Lower leg skin (tissue), 4 donors: ENCODE measurements at regions not wholly inside any gene's neighbourhood (a gene's known extent, or its start where the extent isn't known, plus 50 kb on each side); places are given as distances from the start of the nearest gene placed in this dataset.
"Not testable (repeated sequence)": the region's sequence is repeated elsewhere in the genome, so short reads cannot be mapped to it uniquely, and the experiment has no call there.

Source experiments
- DNase-seq, 2 donors: peaks; one replicate each; pipeline ENCODE4 v3.0.0-alpha.2; 2019; ENCODE audit warnings: low spot score in 2 of 2
- H3K4me3 ChIP-seq: fragments of 200-600 bp; sonication (generic); 2 replicates; pipeline ENCODE4 v1.5.1; 2017; ENCODE audit warnings: mild to moderate bottlenecking, low read depth; ENCODE audit not compliant: poor library complexity, severe bottlenecking
- POLR2A ChIP-seq, 2 donors: fragments of 450-650 bp; IDR thresholded peaks; one replicate each; pipeline ENCODE4 v1.6.1; 2016 to 2017; ENCODE audit warnings: antibody characterized with exemption in 2 of 2, mild to moderate bottlenecking in 1 of 2, moderate library complexity in 1 of 2
- WGBS, 2 donors: methylation state at CpG; one replicate each; pipeline ENCODE4 v1.1.5; 2018; 5-methylcytosine and 5-hydroxymethylcytosine counted together
- intact Hi-C: fragments of 100-400 bp; cut with DNase I; formaldehyde crosslinking; loops from one replicate; pipeline ENCODE4 v1.15.0; 2023; ENCODE audit warnings: low total_unique reads
- TF ChIP-seq, protein P1 (sequence below), 3 donors: fragments of 450-650 bp; IDR thresholded peaks; one replicate each; pipeline ENCODE4 v1.5.1; 2016; ENCODE audit warnings: antibody characterized with exemption in 3 of 3, mild to moderate bottlenecking in 3 of 3, moderate library complexity in 2 of 3

DNA sequence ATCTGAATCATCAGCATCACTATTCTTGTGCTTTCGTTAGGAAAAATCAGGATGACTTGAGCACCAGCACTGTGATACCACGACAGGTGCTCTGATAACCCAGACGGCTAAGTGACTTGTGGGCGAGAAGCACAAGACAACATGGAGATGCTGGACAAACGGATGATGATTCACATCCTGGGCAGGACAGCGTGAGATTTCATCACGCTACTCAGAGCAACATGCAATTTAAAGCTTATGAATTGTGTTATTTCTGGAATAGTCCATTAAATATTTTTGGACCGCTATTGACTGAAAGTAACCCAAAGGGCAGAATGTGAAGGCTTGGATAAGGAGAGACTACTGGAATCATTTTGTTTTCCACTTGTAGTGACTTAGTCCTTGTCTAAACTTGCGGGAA lies 114.8 kb upstream of the DAPK1 start:
- H3K4me3 ChIP-seq = no peak overlapping the region
- no peak for DNase-seq
- TF ChIP-seq, protein P1, sequence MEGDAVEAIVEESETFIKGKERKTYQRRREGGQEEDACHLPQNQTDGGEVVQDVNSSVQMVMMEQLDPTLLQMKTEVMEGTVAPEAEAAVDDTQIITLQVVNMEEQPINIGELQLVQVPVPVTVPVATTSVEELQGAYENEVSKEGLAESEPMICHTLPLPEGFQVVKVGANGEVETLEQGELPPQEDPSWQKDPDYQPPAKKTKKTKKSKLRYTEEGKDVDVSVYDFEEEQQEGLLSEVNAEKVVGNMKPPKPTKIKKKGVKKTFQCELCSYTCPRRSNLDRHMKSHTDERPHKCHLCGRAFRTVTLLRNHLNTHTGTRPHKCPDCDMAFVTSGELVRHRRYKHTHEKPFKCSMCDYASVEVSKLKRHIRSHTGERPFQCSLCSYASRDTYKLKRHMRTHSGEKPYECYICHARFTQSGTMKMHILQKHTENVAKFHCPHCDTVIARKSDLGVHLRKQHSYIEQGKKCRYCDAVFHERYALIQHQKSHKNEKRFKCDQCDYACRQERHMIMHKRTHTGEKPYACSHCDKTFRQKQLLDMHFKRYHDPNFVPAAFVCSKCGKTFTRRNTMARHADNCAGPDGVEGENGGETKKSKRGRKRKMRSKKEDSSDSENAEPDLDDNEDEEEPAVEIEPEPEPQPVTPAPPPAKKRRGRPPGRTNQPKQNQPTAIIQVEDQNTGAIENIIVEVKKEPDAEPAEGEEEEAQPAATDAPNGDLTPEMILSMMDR (IDR thresholded peaks at IDR 0.05) = no peak
- TF ChIP-seq POLR2A (IDR thresholded peaks at IDR 0.05) = no peak
- 58 to 66% methylated on average over 9 of the region's 9 CpGs for WGBS, 2 donors
- intact Hi-C loops = no loop called here

DNA sequence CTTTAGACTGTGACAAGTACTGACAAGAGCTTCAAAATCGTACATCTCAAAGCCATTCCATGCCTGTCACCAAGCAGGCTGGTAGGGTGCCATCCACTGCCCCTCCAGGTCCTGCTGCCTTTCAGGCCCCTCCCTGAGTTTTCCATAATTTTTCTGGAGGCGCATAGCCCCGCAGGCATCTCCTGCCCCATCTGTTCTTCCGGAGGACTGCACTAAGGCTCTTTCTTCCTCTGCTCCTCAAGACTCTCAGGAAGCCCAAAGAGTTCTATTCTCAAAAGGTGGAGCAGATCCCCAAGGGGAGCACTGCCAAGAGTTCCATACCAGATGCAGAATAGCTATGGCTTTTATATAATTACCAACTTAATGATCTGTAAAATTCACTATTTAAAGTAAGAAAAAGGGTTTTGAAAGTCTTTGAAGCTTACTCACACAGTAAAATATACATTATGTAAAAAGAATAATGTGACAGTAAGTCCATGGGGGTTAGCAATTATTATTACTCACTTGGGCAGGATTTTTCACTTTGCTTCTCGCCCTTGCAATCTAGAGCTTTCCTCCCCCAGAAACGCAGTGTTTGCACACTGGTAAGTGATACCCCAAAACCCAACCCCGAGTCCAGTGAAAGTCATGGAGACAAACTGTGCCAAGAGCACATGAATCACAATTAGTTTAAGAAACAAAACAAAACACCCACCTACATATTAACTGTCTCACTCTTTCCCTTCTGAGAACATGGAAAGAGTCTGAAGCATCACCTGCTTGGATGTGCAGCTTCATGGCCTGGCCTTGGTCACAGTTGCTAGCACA lies 114.1 kb upstream of the DAPK1 start:
- no peak for TF ChIP-seq POLR2A (IDR thresholded peaks at IDR 0.05)
- TF ChIP-seq, protein P1 (IDR thresholded peaks at IDR 0.05) = no peak
- no peak overlapping the region for H3K4me3 ChIP-seq
- WGBS, 2 donors = 71 to 79% methylated on average over 7 of the region's 7 CpGs
- DNase-seq = no peak
- intact Hi-C loops = no loop called here

DNA sequence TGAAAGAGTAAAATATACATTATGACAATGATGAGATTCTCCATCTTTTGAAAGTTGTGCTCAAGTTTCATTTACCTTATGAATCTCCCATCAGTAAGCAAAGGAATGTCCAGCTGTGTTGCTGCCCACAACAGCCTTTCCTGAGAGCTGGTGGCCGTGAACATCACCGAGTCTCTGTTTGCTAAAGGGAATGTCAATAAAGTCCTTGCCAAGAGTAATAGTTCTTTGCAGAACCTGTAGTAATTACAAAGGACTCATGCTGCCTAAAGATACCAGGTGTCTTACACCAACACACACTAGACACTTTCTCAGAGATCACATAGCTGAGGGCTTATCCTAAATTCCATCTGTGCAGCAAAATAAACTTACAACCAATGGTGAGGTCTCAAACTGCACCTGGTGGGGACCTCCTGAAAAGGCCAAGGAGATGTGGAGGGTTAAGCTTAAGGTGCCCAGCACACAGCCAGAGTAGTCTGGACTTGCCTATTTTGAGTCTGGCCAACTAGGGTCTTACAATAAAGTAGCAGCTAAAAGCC lies 111.1 kb upstream of the DAPK1 start:
- 55 to 75% methylated on average over 2 of the region's 2 CpGs for WGBS, 2 donors
- TF ChIP-seq, protein P1 (IDR thresholded peaks at IDR 0.05) = no peak
- no peak for TF ChIP-seq POLR2A (IDR thresholded peaks at IDR 0.05)
- intact Hi-C loops = no loop called here
- no peak for DNase-seq
- H3K4me3 ChIP-seq = no peak overlapping the region

DNA sequence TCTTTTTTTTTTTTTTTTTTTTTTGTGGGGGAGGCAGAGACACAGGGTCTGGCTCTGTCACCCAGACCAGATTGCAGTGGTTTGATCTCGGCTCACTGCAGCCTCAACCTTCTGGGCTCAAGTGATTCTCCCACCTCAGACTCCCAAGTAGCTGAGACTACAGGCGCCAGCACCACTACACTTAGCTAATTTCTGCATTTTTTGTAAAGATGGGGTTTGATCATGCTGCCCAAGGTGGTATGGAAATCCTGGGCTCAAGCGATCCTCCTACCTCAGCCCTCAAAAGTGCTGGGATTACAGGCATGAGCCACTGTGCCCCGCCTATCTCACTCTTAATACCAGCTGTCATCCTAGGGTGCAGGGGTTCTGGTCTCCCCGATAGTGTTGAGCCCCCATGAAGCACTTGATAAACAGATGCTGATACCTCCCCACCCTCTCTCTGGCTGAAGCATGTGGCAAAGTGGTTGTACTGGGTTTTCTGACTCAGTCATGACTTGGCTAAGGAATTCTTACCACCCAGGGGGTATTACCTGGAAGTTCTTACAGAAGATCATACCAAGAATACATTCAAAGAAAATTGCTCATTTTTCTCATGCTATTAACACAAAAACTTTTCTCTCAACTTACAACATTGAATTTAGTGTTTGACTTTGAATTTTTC lies 110.2 kb upstream of the DAPK1 start:
- 87 to 90% methylated on average over 5 of the region's 5 CpGs for WGBS, 2 donors
- TF ChIP-seq POLR2A (IDR thresholded peaks at IDR 0.05) = no peak
- TF ChIP-seq, protein P1 (IDR thresholded peaks at IDR 0.05) = no peak
- intact Hi-C loops = no loop called here
- no peak for DNase-seq
- no peak overlapping the region for H3K4me3 ChIP-seq

DNA sequence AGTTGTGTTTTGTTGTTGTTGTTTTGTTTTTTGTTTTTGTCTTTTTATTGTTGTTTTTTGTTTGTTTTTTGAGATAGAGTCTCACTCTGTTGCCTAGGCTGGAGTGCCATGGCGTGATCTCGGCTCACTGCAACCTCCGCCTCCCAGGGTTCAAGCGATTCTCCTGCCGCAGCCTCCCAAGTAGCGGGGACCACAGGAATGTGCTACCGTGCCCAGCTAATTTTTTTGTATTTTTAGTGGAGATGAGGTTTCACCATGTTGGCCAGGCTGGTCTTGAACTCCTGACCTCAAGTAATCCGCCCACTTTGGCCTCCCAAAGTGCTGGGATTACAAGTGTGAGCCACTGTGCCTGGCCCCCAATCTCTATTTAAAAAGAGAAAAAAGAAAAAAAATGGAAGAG lies 109.0 kb upstream of the DAPK1 start:
- DNase-seq, H3K4me3 ChIP-seq, intact Hi-C loops: not testable (repeated sequence)
- 83 to 91% methylated on average over 8 of the region's 8 CpGs for WGBS, 2 donors

DNA sequence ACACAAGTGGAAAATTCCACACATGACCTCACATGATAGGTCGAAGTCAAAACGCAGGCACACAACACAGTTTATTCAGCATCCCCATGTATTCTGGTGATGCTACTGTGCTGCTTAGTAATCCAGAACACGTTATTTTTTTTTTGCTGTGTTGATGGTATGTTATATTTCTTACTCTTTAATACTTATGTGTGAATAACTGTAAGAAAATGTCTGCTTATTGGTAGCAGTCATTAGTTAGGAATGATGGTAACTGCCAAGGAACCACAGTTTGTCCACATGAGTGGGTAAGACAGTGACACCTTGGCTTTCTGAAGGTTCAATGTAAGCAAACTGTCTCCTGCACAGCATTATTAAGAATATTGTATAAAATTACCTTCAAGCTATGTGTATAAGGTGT lies 107.7 kb upstream of the DAPK1 start:
- H3K4me3 ChIP-seq = no peak overlapping the region
- intact Hi-C loops = no loop called here
- TF ChIP-seq POLR2A (IDR thresholded peaks at IDR 0.05) = no peak
- TF ChIP-seq, protein P1 (IDR thresholded peaks at IDR 0.05) = no peak
- DNase-seq = no peak
- WGBS, 2 donors = 83 to 86% methylated on average over 3 of the region's 3 CpGs
